ENCODE measurements at regions not wholly inside any gene's neighbourhood (a gene's known extent, or its start where the extent isn't known, plus 50 kb on each side); places are given as distances from the start of the nearest gene placed in this dataset.
"Not testable (repeated sequence)": the region's sequence is repeated elsewhere in the genome, so short reads cannot be mapped to it uniquely, and the experiment has no call there.

GRCh38 chr6:112401083-112401482 is 54.0 kb downstream of the RFPL4B start:
- no peak for DNase-seq

DNA sequence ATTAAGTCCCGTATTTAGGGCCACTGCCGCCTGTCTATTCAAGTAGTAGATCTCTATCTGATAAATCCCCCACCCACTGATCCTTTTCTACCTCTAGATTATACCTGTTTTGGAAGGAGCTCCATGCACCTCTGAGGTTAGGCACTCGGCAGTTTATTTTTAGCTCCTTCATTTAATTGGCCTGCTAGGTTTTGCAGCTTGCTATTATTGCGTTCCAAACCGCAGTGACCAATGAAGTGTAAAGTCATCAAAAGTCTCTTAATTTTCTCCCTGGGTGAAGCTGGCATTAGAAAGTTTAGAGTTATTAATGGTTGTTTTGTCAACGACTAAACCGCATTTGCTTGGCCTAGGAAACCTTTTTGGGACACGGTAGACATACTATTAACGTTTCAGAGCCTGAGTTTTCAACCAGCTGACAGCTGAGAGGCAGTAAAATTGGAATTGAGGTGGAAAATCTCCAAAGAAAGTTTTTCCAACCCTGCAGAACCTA is 60.0 kb downstream of the RFPL4B start:
- no peak for DNase-seq

DNA sequence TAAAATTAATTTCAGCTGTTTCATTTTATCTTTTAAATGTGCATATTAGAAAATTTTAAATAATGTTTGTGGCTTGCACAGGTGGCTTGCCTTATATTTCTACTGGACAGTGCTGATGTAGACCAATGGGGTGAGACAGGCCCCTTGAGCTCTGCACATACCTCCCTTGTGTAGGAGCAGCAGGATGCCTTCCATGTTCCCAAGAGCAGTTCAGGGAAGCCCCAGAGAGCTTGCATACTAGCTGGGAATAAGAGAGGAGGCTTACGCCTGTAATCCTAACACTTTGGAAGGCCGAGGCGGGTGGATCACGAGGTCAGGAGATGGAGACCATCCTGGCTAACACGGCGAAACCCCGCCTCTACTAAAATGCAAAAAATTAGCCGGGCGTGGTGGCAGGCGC is 61.4 kb downstream of the RFPL4B start:
- no peak for DNase-seq

GRCh38 chr6:112409311-112409710 is 62.2 kb downstream of the RFPL4B start:
- no peak for DNase-seq

- no peak for DNase-seq
Measured at GRCh38 chr6:112413780-112414179, 66.7 kb downstream of the RFPL4B start.

GRCh38 chr6:112415366-112415765 is 68.2 kb downstream of the RFPL4B start:
- no peak for DNase-seq

- DNase-seq: no peak
Measured at GRCh38 chr6:112416866-112417265, 69.7 kb downstream of the RFPL4B start.

DNA sequence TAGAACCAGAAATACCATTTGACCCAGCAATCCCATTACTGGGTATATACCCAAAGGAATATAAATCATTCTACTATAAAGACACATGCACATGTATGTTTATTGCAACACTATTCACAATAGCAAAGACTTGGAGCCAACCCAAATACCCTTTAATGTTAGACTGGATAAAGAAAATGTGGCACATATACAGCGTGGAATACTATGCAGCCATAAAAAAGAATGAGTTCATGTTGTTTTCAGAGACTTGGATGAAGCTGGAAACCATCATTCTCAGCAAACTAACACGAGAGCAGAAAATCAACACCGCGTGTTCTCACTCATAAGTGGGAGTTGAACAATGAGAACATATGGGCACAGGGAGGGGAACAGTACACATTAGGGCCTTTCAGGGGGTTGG is 79.9 kb downstream of the RFPL4B start:
- DNase-seq: not testable (repeated sequence)

GRCh38 chr6:112427499-112427898 is 80.4 kb downstream of the RFPL4B start:
- no peak for DNase-seq

GRCh38 chr6:112428477-112428876 is 81.3 kb downstream of the RFPL4B start:
- DNase-seq: no peak

DNA sequence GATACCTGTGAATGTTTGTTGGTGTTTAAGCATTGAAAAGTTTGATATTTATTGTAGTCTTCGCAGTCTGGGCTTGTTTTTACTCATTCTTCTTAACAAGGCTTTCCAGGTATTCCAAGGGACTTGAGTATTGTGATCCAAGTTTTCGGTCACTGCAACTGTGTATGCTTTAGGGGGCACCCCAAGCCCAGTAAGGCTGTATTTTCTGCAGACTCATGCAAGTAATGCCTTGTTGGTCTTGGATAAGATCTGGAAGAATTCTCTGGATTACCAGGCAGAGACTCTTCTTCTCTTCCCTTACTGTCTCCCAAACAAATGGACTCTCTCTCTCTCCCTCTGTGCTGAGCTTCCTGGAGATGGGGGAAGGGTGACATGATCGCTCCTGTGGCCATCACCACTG is 82.1 kb downstream of the RFPL4B start:
- DNase-seq: no peak

- no peak for DNase-seq
Measured at GRCh38 chr6:112431803-112432202, 84.7 kb downstream of the RFPL4B start.

DNA sequence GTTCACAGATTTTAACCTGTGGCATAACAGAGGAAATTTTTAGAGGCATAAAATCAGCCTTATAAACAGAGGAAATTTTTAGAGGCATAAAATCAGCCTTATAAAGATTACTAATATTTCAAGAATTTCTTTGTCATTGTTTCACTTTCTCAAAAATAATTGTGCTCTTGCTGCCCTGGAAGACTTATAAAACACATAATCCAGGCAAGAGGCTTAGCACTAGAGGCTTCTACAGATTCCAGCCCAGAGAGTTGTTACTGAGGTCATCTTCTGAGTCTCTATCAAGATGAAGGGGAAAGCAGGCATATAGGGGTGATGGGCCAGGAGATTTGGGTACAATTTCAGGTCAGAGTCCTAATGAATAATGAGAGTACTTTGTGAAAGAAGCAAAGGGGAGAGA is 85.7 kb downstream of the RFPL4B start:
- DNase-seq: no peak

DNA sequence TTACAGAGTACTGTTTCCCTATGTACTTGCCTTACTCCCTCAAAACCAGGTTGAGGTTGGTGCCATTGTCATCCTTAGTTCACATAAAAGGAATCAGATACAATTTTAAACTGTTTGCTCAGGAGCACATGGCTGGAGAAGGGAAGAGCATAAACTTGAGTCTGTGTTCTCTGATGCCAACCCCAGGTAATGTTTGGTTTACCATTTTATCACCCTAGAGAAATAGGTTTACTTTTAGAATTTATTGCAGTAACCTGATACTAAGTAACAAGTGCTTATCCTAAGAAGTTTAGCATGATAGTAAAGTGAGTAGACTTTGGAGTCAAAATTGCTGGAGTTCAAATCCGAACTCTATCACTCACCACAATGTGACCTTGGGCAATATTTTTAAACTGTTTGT is 86.3 kb downstream of the RFPL4B start:
- DNase-seq: no peak

DNA sequence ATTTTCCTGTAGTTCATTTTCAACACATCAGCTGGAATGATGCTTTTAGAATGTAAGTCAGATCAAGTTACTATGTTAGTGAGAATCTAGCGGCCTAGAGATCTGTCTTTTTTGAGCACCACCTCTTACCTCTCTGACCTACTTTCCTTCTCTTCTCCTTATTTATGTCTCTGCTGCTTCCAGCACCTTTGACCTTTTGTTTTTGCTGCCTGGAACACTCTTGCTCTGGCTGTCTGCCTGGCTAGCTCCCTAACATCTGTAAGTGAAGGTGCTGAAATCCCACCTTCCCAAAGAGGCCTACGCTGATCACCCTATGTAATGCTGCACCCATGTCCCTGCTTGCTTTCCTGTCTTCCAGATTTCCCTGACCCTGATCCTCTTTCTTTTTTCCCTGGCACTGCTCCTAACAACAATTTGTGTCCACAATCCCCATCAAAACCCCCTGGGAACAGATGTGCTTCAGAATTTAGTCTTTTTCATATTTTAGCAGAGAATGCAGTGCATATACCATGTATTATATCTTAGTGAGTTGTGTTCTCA is 87.8 kb downstream of the RFPL4B start:
- DNase-seq: no peak

DNA sequence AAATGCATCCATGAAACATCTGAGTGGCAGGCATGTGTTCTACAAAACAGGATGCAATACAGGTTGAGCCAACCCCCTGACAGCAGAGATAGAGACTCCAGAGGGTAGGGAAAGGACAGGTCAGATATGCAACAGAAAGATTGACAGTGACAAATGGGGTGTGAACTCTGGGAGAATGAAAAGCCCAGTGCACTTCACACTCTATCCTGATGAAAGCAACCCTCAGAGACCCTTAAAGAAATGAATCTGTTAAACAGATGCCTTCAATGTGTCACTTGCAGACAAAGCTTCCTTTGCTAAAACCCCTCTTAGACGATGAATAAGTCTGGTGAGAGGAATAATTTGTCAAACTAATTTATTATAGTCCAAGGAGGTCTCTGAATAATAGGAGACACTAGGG is 89.9 kb downstream of the RFPL4B start:
- DNase-seq: no peak

DNA sequence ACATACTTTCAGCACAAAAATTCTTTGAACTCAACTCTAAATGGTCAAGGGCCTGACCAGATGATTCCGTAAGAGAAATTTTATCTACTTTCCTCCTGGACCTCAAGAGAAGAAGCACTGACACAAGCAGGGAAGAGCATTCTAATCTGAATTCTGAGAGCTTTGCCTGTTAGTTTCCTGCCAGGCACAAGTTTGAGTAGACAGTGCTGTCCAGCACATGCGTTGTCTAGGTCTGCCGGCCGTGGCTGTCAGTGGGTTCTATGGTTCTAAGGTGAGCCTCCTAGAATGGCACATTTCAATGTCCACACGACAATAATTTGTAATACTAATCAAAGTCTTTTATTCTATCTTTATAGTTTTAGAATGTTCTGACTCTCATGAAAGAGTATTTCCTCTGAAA is 91.9 kb downstream of the RFPL4B start:
- DNase-seq: no peak

GRCh38 chr6:112439432-112439831 is 92.3 kb downstream of the RFPL4B start:
- DNase-seq: no peak

DNA sequence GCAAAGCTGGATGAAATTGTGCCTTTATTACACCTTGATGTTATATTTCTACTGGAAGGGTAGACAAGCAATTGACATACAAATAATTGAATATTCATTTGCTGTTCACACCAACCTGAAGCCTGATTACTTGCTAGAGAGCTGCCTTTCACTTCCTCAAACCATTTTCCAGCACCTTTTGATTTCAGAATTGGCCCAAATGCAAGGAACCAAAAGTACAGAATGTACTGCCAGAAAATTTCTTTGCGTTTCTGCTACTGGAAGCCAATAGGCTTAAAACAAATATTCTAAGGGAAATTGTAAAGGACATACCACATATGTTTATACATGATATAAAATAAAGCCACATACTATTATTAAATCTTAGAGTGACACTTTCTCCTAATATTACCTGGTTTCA is 94.5 kb downstream of the RFPL4B start:
- no peak for DNase-seq

DNA sequence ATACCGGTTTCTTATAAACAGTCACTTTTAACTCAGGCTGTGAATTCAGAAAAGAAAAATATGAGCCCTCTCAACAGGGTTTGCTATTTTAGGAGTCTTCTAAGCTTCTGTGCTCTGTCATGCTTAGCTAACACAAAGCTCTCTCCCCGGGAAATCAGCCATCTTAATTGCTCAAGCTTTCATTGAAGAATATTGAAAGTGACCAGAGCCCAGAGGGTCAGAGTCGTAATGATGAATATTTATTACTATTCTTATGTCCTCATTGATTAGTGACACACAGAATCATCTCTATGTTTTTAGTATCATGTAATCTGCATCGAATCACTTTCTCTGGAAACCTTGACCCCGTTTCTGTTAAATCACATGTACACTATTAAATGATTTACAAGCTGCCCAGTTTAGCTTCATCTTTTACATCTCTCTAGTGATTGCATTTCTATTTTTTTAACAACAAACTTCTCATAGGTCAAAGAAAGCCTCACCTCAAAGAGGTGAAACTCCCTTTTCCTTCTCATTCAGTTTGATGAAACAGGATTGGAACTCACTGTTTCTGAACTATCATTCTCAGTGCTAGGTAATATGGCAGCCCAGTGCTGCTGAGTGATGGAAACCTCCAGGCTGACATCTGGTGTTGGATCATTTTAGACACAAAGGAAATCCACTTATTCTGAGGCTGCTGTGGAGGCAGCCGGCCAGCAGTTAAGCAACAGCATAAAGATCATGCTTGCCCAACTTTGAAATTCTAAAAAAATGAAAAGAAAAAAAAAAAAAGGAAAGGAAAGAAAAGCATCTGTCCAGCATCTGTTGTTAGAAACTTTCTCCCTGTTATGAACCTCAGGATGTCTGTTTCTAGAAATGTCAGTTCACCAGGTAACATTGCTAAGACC is 96.3 kb downstream of the RFPL4B start:
- no peak for DNase-seq

DNA sequence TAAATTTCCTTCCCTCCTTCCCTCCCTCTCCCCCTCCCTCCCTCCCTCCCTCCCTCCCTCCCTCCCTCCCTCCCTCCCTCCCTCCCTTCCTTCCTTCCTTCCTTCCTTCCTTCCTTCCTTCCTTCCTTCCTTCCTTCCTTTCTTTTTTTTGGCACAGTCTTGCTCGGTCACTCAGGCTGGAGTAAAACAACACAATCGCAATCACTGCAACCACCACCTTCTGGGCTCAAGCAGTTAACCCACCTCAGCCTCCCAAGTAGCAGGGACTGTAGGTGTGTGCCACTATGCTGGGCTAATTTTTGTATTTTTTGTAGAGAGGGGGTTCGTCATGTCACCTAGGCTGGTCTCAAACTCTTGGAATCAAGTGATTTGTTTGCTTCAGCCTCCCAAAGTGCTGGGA is 101.7 kb downstream of the RFPL4B start:
- not testable (repeated sequence) for DNase-seq

DNA sequence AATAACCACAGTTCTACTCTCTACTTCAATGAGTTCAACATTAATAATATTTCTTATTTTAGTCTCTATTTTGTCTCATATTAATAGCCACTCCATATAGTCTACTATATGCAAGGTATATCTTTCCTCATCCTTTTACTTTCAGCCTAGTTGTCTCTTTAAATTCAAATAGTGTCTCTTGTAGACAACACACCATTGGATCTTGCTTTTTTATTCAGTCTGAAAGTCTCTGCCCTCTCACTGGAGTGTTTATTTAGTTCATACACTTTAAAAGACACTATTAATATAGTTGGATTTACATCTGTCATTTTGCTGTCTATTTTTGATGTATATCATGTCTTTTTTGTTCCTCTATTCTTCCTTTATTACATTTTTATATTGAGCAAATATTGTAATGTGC is 103.5 kb downstream of the RFPL4B start:
- no peak for DNase-seq

- no peak for DNase-seq
Measured at GRCh38 chr6:112457886-112458285, 110.8 kb downstream of the RFPL4B start.

GRCh38 chr6:112459758-112460304 is 112.7 kb downstream of the RFPL4B start:
- no peak for DNase-seq

All from activated gamma-delta T cell treated with Interleukin-2 at 50 U/mL for 16 hours (primary cell).